Calu3 (cell line): ENCODE measurements at regions not wholly inside any gene's neighbourhood (a gene's known extent, or its start where the extent isn't known, plus 50 kb on each side); places are given as distances from the start of the nearest gene placed in this dataset.
"Not testable (repeated sequence)": the region's sequence is repeated elsewhere in the genome, so short reads cannot be mapped to it uniquely, and the experiment has no call there.

Source experiments
- BruUV-seq: library from RNA; stranded (reverse); fragments of 400-500 nt; replicated peaks from 2 replicates; lab custom pipeline; 2021; lab: Mats Ljungman, UMichigan
- CTCF ChIA-PET: fragments of 300-600 bp; sonication (Branson Sonifier 250); formaldehyde crosslinking; loops from one replicate; lab custom pipeline; 2022; ENCODE audit warnings: antibody characterized with exemption; lab: Charles Lee
- DNase-seq: peaks from one replicate; pipeline ENCODE4 v3.0.0; 2022
- H3K27ac Mint-ChIP-seq: one replicate; pipeline ENCODE4 v1.8.0; 2022; ENCODE audit warnings: mixed read lengths; ENCODE audit not compliant: unreplicated experiment
- H3K27me3 Mint-ChIP-seq: one replicate; pipeline ENCODE4 v1.8.0; 2022; ENCODE audit warnings: mixed read lengths; ENCODE audit not compliant: unreplicated experiment
- H3K36me3 Mint-ChIP-seq: one replicate; pipeline ENCODE4 v1.8.0; 2022; ENCODE audit warnings: mild to moderate bottlenecking, moderate library complexity, mixed read lengths; ENCODE audit not compliant: insufficient read depth, unreplicated experiment
- H3K4me1 Mint-ChIP-seq: one replicate; pipeline ENCODE4 v1.8.0; 2022; ENCODE audit warnings: mild to moderate bottlenecking, low read depth, mixed read lengths; ENCODE audit not compliant: unreplicated experiment
- H3K4me3 Mint-ChIP-seq: one replicate; pipeline ENCODE4 v1.8.0; 2022; ENCODE audit warnings: mild to moderate bottlenecking, low read depth, moderate library complexity, mixed read lengths; ENCODE audit not compliant: unreplicated experiment
- H3K9me3 Mint-ChIP-seq: one replicate; pipeline ENCODE4 v1.8.0; 2022; ENCODE audit warnings: low read depth, mixed read lengths; ENCODE audit not compliant: unreplicated experiment
- intact Hi-C: fragments of 100-400 bp; cut with micrococcal nuclease; formaldehyde crosslinking; loops from one replicate; pipeline ENCODE4 v1.10.0; 2022; ENCODE audit not compliant: unreplicated experiment
- TF ChIP-seq, protein P1 (sequence below): fragments of 200-600 bp; IDR thresholded peaks from one replicate; pipeline ENCODE4 v1.8.0; 2022; ENCODE audit warnings: antibody characterized with exemption; ENCODE audit not compliant: unreplicated experiment

- intact Hi-C loops: no loop called here
- Mint-ChIP-seq H3K27ac (no peak overlapping the region), H3K27me3 (peaks cover 37% of the 10 kb centered on the region), H3K4me3 (no peak overlapping the region), H3K36me3 (no peaks in the 10 kb centered on the region), H3K9me3 (no peaks in the 10 kb centered on the region), H3K4me1 (no peaks in the 10 kb centered on the region)
- TF ChIP-seq, protein P1, sequence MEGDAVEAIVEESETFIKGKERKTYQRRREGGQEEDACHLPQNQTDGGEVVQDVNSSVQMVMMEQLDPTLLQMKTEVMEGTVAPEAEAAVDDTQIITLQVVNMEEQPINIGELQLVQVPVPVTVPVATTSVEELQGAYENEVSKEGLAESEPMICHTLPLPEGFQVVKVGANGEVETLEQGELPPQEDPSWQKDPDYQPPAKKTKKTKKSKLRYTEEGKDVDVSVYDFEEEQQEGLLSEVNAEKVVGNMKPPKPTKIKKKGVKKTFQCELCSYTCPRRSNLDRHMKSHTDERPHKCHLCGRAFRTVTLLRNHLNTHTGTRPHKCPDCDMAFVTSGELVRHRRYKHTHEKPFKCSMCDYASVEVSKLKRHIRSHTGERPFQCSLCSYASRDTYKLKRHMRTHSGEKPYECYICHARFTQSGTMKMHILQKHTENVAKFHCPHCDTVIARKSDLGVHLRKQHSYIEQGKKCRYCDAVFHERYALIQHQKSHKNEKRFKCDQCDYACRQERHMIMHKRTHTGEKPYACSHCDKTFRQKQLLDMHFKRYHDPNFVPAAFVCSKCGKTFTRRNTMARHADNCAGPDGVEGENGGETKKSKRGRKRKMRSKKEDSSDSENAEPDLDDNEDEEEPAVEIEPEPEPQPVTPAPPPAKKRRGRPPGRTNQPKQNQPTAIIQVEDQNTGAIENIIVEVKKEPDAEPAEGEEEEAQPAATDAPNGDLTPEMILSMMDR: no peak
- BruUV-seq: no TSS peak
- CTCF ChIA-PET: no interaction called here
- no peak for DNase-seq
Observed at GRCh38 chr1:10917513-10918454, 94.7 kb upstream of the TARDBP start.

GRCh38 chr1:10918531-10918930 is 93.9 kb upstream of the TARDBP start:
- Mint-ChIP-seq H3K27me3 (peaks cover 33% of the 10 kb centered on the region), H3K4me3 (no peak overlapping the region), H3K9me3 (no peaks in the 10 kb centered on the region), H3K4me1 (no peaks in the 10 kb centered on the region), H3K27ac (no peak overlapping the region), H3K36me3 (no peaks in the 10 kb centered on the region)
- TF ChIP-seq, protein P1: no peak
- intact Hi-C loops: no loop called here
- BruUV-seq: no TSS peak
- no peak for DNase-seq
- CTCF ChIA-PET: no interaction called here

DNA sequence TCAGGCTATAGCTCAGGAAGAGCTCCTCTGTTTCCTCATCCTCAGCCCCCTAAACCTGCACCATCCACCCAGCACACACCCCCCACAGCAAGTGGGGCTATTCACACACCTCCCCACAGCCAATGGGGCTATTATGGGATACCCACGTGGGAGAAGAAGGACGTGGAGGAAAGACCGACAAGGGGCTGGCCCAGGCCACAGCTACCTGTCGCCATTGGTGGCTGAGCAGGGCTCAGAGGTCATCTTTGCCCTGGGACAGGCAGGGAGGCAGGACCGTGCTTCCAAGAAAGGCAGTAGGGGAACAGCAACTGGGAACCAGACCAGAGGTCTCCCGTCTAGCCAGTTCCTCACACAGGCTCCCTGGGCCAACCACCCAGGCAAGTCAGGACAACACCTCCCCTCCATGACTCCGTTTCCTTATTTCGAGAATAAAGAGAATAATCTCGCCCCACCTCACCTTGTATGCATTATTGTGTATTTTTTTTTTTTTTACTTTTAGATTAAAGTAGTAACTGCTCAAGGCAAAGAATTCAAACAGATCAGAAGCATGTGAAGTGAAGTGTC is 92.3 kb upstream of the TARDBP start:
- H3K4me1 Mint-ChIP-seq: no peaks in the 10 kb centered on the region
- intact Hi-C loops: no loop called here
- CTCF ChIA-PET: no interaction called here
- H3K4me3 Mint-ChIP-seq: no peak overlapping the region
- no peaks in the 10 kb centered on the region for H3K9me3 Mint-ChIP-seq
- TF ChIP-seq, protein P1: no peak
- no peak overlapping the region for H3K27ac Mint-ChIP-seq
- BruUV-seq: no TSS peak
- DNase-seq: no peak
- peaks cover 23% of the 10 kb centered on the region for H3K27me3 Mint-ChIP-seq
- no peaks in the 10 kb centered on the region for H3K36me3 Mint-ChIP-seq

- CTCF ChIA-PET, H3K9me3 Mint-ChIP-seq, H3K4me3 Mint-ChIP-seq, H3K36me3 Mint-ChIP-seq, H3K27ac Mint-ChIP-seq, intact Hi-C loops, BruUV-seq, DNase-seq, H3K4me1 Mint-ChIP-seq: not testable (repeated sequence)
- peaks cover 11% of the 10 kb centered on the region for H3K27me3 Mint-ChIP-seq
Observed at GRCh38 chr1:10922315-10923060, 90.0 kb upstream of the TARDBP start.
